K562 (cell line): ENCODE measurements at regions not wholly inside any gene's neighbourhood (a gene's known extent, or its start where the extent isn't known, plus 50 kb on each side); places are given as distances from the start of the nearest gene placed in this dataset.
"Not testable (repeated sequence)": the region's sequence is repeated elsewhere in the genome, so short reads cannot be mapped to it uniquely, and the experiment has no call there.

Source experiments
- ATAC-seq: fragments of 200-7000 bp; cut with Tn5 transposase; 3 replicates; pipeline ENCODE4 v1.9.1; 2020; ENCODE audit warnings: moderate library complexity
- BruUV-seq: library from RNA; stranded (reverse); fragments of 400-500 nt; replicated peaks from 2 replicates; lab custom pipeline; 2021; lab: Mats Ljungman, UMichigan
- CTCF ChIA-PET: fragments of 300-600 bp; formaldehyde crosslinking; extraction: SDS; loops from one replicate; lab custom pipeline; 2021; ENCODE audit warnings: low intra/inter-chr PET ratio; lab: Yijun Ruan, JAX
- POLR2A ChIA-PET: fragments of 300-600, 350-650 bp; sonication (Branson Sonifier 250); formaldehyde crosslinking; extraction: SDS; loops from one replicate; lab custom pipeline; 2021; ENCODE audit warnings: antibody characterized with exemption, inconsistent platforms; lab: Yijun Ruan, JAX
- DNase-seq, 4 experiments: peaks; one replicate each; pipeline versions ENCODE4 v3.0.0 to v3.0.0-alpha.2; 2011 to 2018; ENCODE audit warnings: low spot score in 3 of 4, mixed read lengths in 3 of 4; ENCODE audit errors: extremely low read depth in 1 of 4
- FAIRE-seq: peaks from 2 replicates; lab custom pipeline; 2011; peaks lifted over from hg19 to GRCh38; lab: Jason Lieb, UNC
- H2AFZ ChIP-seq: 2 replicates; pipeline ENCODE4 v1.6.0; 2011; ENCODE audit warnings: low read depth, low read length, control low read depth, inconsistent platforms
- H3K27ac ChIP-seq: fragments of 200-600 bp; 3 replicates; pipeline ENCODE4 v1.8.0; 2011; ENCODE audit warnings: low read depth, mild to moderate bottlenecking, control low read depth, inconsistent platforms, low read length, moderate library complexity, mixed read lengths; ENCODE audit errors: extremely low read depth
- H3K27me3 ChIP-seq, 2 experiments: fragments of 300-600 bp in 1 of 2; 2 replicates in 1 of 2; 3 replicates in 1 of 2; pipeline versions ENCODE4 v1.6.0 to v1.8.0; 2011; ENCODE audit warnings: inconsistent platforms in 2 of 2, low read length in 2 of 2, mild to moderate bottlenecking in 1 of 2, mixed read lengths in 1 of 2, moderate library complexity in 1 of 2; ENCODE audit not compliant: control insufficient read depth in 2 of 2, insufficient read depth in 2 of 2
- H3K36me3 ChIP-seq: fragments of 300-600 bp; 3 replicates; pipeline ENCODE4 v1.8.0; 2011; ENCODE audit warnings: mild to moderate bottlenecking, low read length, inconsistent platforms; ENCODE audit not compliant: control insufficient read depth, insufficient read depth
- H3K4me1 ChIP-seq, 2 experiments: fragments of 200-600 bp in 1 of 2; replicated peaks in 1 of 2; 2 replicates in 1 of 2; 3 replicates in 1 of 2; pipeline versions ENCODE4 v1.5.1 to v1.8.0; 2011; ENCODE audit warnings: inconsistent platforms in 2 of 2, low read length in 2 of 2, mild to moderate bottlenecking in 1 of 2, mixed read lengths in 1 of 2, moderate library complexity in 1 of 2; ENCODE audit not compliant: control insufficient read depth in 2 of 2, insufficient read depth in 2 of 2
- H3K4me2 ChIP-seq: 2 replicates; pipeline ENCODE4 v1.6.1; 2011; ENCODE audit warnings: low read length, control low read depth, inconsistent platforms, mixed read lengths; ENCODE audit not compliant: insufficient read depth
- H3K4me3 ChIP-seq: fragments of 200-600 bp; sonication (generic), shearing (Covaris generic); 2 replicates; pipeline ENCODE4 v1.5.1; 2016; ENCODE audit warnings: control low read depth, inconsistent platforms
- H3K79me2 ChIP-seq: fragments of 200-600 bp; 3 replicates; pipeline ENCODE4 v1.8.0; 2011; ENCODE audit warnings: low read length, inconsistent platforms; ENCODE audit not compliant: control insufficient read depth, insufficient read depth
- H3K9ac ChIP-seq, 2 experiments: 2 replicates each; pipeline versions ENCODE4 v1.6.0 to v1.6.1; 2011; ENCODE audit warnings: low read depth in 2 of 2, low read length in 2 of 2, control low read depth in 1 of 2, inconsistent platforms in 1 of 2, mild to moderate bottlenecking in 1 of 2, mixed read lengths in 1 of 2; ENCODE audit not compliant: insufficient read depth in 1 of 2
- H3K9me1 ChIP-seq: one replicate; pipeline ENCODE4 v1.6.0; 2011; ENCODE audit warnings: inconsistent platforms, mild to moderate bottlenecking, low read length, moderate library complexity; ENCODE audit not compliant: control insufficient read depth, insufficient read depth
- H3K9me3 ChIP-seq: replicated peaks from 2 replicates; pipeline ENCODE4 v1.5.1; 2011; ENCODE audit warnings: low read depth, low read length, inconsistent platforms; ENCODE audit not compliant: control insufficient read depth, insufficient read depth
- H4K20me1 ChIP-seq: replicated peaks from 2 replicates; pipeline ENCODE4 v1.6.1; 2011; ENCODE audit warnings: low read length, inconsistent platforms, mixed read lengths; ENCODE audit not compliant: control insufficient read depth, insufficient read depth
- JUND ChIP-seq, 2 experiments: IDR thresholded peaks; 2 replicates in 1 of 2; 3 replicates in 1 of 2; pipeline ENCODE4 v1.6.1; 2011; ENCODE audit warnings: borderline replicate concordance in 2 of 2, low read depth in 2 of 2, low read length in 2 of 2, improper control_type of control experiment in 1 of 2, missing biosample characterization in 1 of 2, missing genetic modification characterization in 1 of 2, missing genetic modification reagents in 1 of 2
- RBBP5 ChIP-seq: fragments of 200-600 bp; sonication (generic); IDR thresholded peaks from 2 replicates; pipeline ENCODE4 v1.6.1; 2012; ENCODE audit warnings: borderline replicate concordance, mild to moderate bottlenecking, low read length, control low read depth, inconsistent platforms; ENCODE audit not compliant: insufficient read depth, poor library complexity, severe bottlenecking
- RCOR1 ChIP-seq, 2 experiments: IDR thresholded peaks; 2 replicates each; pipeline ENCODE4 v1.6.1; 2012; ENCODE audit warnings: low read depth in 2 of 2, low read length in 2 of 2, borderline replicate concordance in 1 of 2, improper control_type of control experiment in 1 of 2
- RFX1 ChIP-seq: fragments of 450-650 bp; IDR thresholded peaks from 2 replicates; pipeline ENCODE4 v1.6.1; 2016; ENCODE audit warnings: mild to moderate bottlenecking, moderate library complexity
- TOE1 ChIP-seq, 2 experiments: fragments of 450-650 bp in 1 of 2; sonication (generic) in 1 of 2; formaldehyde crosslinking in 1 of 2; IDR thresholded peaks; 2 replicates each; pipeline versions ENCODE4 v1.7.1 to v1.8.0; 2016 to 2022; ENCODE audit warnings: borderline replicate concordance in 2 of 2, mild to moderate bottlenecking in 2 of 2, antibody characterized with exemption in 1 of 2, inconsistent platforms in 1 of 2, low read depth in 1 of 2, missing genetic modification reagents in 1 of 2, moderate library complexity in 1 of 2
- ZNF124 ChIP-seq: sonication (generic); formaldehyde crosslinking; IDR thresholded peaks from 2 replicates; pipeline ENCODE4 v1.8.1; 2022; ENCODE audit warnings: missing genetic modification reagents
- WGBS: fragments of 100-300 bp; shearing (Covaris generic); methylation state at CpG from one replicate; pipeline ENCODE4 v1.1.6; 2016; ENCODE audit warnings: low coverage, mixed read lengths; ENCODE audit not compliant: insufficient coverage; ENCODE audit errors: missing lambda C conversion rate; 5-methylcytosine and 5-hydroxymethylcytosine counted together
- in situ Hi-C: fragments of 300-500 bp; cut with MboI; formaldehyde crosslinking; loops from 4 replicates; pipeline ENCODE4 v1.15.0; 2018; ENCODE audit warnings: inconsistent platforms, mixed read lengths
- intact Hi-C: fragments of 100-400 bp; cut with micrococcal nuclease; formaldehyde crosslinking; loops from 2 replicates; pipeline ENCODE4 v1.14.2; 2022
- TF ChIP-seq, protein P1 (sequence below): fragments of 450-650 bp; formaldehyde crosslinking; IDR thresholded peaks from 2 replicates; pipeline ENCODE4 v1.4.0; 2020; ENCODE audit warnings: mild to moderate bottlenecking, moderate library complexity
- TF ChIP-seq, protein P2 (sequence below): sonication (generic); IDR thresholded peaks from 2 replicates; pipeline ENCODE4 v1.6.1; 2016
- TF ChIP-seq, protein P3 (sequence below): fragments of 450-650 bp; formaldehyde crosslinking; conservative IDR thresholded peaks from 2 replicates; pipeline ENCODE4 v1.4.0; 2022; ENCODE audit warnings: mild to moderate bottlenecking, missing genetic modification characterization
- TF ChIP-seq, protein P4 (sequence below): fragments of 450-650 bp; formaldehyde crosslinking; IDR thresholded peaks from 2 replicates; pipeline ENCODE4 v1.4.0; 2022; ENCODE audit warnings: missing genetic modification characterization
- TF ChIP-seq, protein P5 (sequence below), 3 experiments: IDR thresholded peaks in 2 of 3; conservative IDR thresholded peaks in 1 of 3; 2 replicates each; pipeline ENCODE4 v1.5.1; 2011 to 2012; ENCODE audit warnings: low read length in 3 of 3, mild to moderate bottlenecking in 3 of 3, control low read depth in 2 of 3, improper control_type of control experiment in 1 of 3, inconsistent platforms in 1 of 3, low read depth in 1 of 3, mixed read lengths in 1 of 3, moderate library complexity in 1 of 3; ENCODE audit not compliant: insufficient read depth in 2 of 3

DNA sequence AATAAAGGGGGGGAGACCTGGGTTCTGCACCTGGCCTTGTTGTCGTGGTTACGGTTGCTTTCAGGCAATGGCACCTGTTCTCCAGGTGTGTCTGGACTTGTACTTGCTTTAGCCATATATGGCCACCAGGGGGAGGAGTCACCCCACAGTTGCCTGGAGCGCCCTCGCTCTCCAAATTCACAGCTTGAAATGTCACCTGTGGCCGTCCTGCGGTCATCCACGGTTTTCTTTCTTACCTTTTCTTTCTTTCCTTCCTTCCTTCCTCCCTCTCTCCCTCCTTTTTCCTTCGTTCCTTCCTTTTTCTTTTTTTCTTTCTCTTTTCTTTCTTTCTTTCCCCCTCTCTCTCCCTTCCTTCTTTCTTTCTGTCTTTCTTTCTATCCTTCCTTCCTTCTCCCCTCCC is 157.2 kb upstream of the ZNF92 start (continued):
- TF ChIP-seq, protein P1, sequence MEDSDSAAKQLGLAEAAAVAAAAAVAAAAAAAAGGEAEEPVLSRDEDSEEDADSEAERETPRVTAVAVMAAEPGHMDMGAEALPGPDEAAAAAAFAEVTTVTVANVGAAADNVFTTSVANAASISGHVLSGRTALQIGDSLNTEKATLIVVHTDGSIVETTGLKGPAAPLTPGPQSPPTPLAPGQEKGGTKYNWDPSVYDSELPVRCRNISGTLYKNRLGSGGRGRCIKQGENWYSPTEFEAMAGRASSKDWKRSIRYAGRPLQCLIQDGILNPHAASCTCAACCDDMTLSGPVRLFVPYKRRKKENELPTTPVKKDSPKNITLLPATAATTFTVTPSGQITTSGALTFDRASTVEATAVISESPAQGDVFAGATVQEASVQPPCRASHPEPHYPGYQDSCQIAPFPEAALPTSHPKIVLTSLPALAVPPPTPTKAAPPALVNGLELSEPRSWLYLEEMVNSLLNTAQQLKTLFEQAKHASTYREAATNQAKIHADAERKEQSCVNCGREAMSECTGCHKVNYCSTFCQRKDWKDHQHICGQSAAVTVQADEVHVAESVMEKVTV (CRISPR knock-in tag): peak; percentile 53; the same call in 1 of the 2 replicates
- TF ChIP-seq RBBP5 (no peak), JUND (IDR thresholded peaks at IDR 0.05; ENCODE audit: borderline replicate concordance, low read depth, low read length) (0 out of 2 replicates have a peak, but pooled peaks have one; percentile 20), JUND (tag; IDR thresholded peaks at IDR 0.05; ENCODE audit: borderline replicate concordance, low read depth, low read length) (0 out of 3 replicates have a peak, but pooled peaks have one; percentile 22), TOE1 (IDR thresholded peaks at IDR 0.05; ENCODE audit: borderline replicate concordance) (peak; percentile 34; the same call in 1 of the 2 replicates), TOE1 (CRISPR knock-in tag; IDR thresholded peaks at IDR 0.05; ENCODE audit: borderline replicate concordance, low read depth) (no peak), RFX1 (peak; percentile 49), RCOR1 (IDR thresholded peaks at IDR 0.05; ENCODE audit: borderline replicate concordance in 1 of 2, low read depth in 2 of 2, low read length in 2 of 2) (0 out of 4 replicates have a peak, but pooled peaks of 1 of the 2 experiments have one; percentile 7), ZNF124 (CRISPR knock-in tag) (no peak)
- TF ChIP-seq, protein P2, sequence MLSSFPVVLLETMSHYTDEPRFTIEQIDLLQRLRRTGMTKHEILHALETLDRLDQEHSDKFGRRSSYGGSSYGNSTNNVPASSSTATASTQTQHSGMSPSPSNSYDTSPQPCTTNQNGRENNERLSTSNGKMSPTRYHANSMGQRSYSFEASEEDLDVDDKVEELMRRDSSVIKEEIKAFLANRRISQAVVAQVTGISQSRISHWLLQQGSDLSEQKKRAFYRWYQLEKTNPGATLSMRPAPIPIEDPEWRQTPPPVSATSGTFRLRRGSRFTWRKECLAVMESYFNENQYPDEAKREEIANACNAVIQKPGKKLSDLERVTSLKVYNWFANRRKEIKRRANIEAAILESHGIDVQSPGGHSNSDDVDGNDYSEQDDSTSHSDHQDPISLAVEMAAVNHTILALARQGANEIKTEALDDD: no peak
- TF ChIP-seq, protein P3, sequence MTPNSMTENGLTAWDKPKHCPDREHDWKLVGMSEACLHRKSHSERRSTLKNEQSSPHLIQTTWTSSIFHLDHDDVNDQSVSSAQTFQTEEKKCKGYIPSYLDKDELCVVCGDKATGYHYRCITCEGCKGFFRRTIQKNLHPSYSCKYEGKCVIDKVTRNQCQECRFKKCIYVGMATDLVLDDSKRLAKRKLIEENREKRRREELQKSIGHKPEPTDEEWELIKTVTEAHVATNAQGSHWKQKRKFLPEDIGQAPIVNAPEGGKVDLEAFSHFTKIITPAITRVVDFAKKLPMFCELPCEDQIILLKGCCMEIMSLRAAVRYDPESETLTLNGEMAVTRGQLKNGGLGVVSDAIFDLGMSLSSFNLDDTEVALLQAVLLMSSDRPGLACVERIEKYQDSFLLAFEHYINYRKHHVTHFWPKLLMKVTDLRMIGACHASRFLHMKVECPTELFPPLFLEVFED: 0 out of 2 replicates have a peak, but pooled peaks have one; percentile 38
- TF ChIP-seq, protein P4, sequence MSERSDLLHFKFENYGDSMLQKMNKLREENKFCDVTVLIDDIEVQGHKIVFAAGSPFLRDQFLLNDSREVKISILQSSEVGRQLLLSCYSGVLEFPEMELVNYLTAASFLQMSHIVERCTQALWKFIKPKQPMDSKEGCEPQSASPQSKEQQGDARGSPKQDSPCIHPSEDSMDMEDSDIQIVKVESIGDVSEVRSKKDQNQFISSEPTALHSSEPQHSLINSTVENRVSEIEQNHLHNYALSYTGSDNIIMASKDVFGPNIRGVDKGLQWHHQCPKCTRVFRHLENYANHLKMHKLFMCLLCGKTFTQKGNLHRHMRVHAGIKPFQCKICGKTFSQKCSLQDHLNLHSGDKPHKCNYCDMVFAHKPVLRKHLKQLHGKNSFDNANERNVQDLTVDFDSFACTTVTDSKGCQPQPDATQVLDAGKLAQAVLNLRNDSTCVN (CRISPR knock-in tag): peak; percentile 68; the same call in 1 of the 2 replicates
- TF ChIP-seq, protein P5, sequence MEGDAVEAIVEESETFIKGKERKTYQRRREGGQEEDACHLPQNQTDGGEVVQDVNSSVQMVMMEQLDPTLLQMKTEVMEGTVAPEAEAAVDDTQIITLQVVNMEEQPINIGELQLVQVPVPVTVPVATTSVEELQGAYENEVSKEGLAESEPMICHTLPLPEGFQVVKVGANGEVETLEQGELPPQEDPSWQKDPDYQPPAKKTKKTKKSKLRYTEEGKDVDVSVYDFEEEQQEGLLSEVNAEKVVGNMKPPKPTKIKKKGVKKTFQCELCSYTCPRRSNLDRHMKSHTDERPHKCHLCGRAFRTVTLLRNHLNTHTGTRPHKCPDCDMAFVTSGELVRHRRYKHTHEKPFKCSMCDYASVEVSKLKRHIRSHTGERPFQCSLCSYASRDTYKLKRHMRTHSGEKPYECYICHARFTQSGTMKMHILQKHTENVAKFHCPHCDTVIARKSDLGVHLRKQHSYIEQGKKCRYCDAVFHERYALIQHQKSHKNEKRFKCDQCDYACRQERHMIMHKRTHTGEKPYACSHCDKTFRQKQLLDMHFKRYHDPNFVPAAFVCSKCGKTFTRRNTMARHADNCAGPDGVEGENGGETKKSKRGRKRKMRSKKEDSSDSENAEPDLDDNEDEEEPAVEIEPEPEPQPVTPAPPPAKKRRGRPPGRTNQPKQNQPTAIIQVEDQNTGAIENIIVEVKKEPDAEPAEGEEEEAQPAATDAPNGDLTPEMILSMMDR (IDR thresholded peaks at IDR 0.05 in 2 of 3, conservative IDR thresholded peaks at IDR 0.05 in 1 of 3; ENCODE audit: insufficient read depth in 2 of 3, low read depth in 1 of 3, low read length in 3 of 3): peak; percentile 83 to 93 (median 84)
- TF ChIP-seq, all 486 proteins: peak for 24

DNA sequence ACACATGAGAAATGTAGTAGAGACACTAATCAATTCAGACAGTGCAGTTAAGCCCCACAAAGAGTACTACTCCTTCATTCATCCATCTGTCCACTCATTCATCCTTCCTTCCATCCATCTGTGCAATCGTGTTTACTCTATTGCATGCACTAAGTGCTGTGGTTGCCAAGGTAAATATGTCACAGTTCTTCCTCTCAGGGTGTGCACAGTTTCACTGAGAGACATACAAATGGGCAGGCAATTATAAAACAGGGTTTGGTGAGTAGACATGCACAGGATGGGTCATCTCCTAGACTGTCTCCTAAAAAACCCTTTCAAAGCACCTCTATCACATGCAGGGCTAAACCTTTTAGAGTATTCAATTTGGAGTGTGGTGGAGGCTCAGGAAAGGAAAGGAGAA is 160.4 kb upstream of the ZNF92 start:
- H3K27ac ChIP-seq, intact Hi-C loops, CTCF ChIA-PET, H3K27me3 ChIP-seq, H3K36me3 ChIP-seq, H2AFZ ChIP-seq, ATAC-seq, H3K4me3 ChIP-seq, H3K4me1 ChIP-seq, in situ Hi-C loops, H3K4me2 ChIP-seq, H3K9ac ChIP-seq, DNase-seq, H3K9me1 ChIP-seq, H3K79me2 ChIP-seq, H4K20me1 ChIP-seq, POLR2A ChIA-PET, H3K9me3 ChIP-seq, FAIRE-seq, BruUV-seq: not testable (repeated sequence)
- 17% methylated on average over 1 of the region's 1 CpG for WGBS
